ENCODE measurements at regions not wholly inside any gene's neighbourhood (a gene's known extent, or its start where the extent isn't known, plus 50 kb on each side); places are given as distances from the start of the nearest gene placed in this dataset.
A peak's percentile ranks its signal among the peaks of the same experiment; 100 is the strongest.

DNA sequence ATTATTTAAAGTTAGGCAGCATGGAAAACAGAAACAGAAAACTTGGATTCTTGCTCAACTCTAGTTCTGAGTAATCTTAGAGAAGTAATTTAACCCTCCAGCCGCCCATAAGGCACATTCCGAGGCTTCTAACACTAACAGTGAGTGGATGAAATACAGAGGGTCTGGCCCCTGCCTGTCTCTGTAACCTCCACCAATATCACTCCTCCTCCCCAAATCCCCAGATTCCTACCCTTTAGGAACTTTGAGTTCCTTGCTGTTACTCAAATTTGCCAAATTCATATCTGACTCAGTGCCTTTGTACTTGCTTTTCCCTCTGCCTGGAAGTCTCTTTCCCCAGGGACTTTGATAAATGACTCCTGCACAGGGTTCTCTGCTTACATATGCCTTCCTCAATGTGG lies 112.5 kb upstream of the TGFBR2 start:
- peaks cover 12% of the 10 kb centered on the region for H3K4me1 ChIP-seq (ENCODE audit: control insufficient read depth, insufficient read depth, low read length)
- H3K4me3 ChIP-seq (ENCODE audit: low read length) = no peak overlapping the region
- H3K9me3 ChIP-seq (replicated peaks; ENCODE audit: control insufficient read depth, low read depth, low read length) = no peaks in the 10 kb centered on the region
- no peaks in the 10 kb centered on the region for H3K27me3 ChIP-seq (ENCODE audit: control insufficient read depth, insufficient read depth, low read length)
- no peak overlapping the region for H3K27ac ChIP-seq (ENCODE audit: low read length)
- H3K36me3 ChIP-seq (ENCODE audit: control insufficient read depth, insufficient read depth, low read length) = no peaks in the 10 kb centered on the region
- no peak for DNase-seq
- WGBS (ENCODE audit: insufficient coverage) = no CpG with 5 or more reads among the region's 2 CpGs

GRCh38 chr3:30495172-30496065 lies 111.0 kb upstream of the TGFBR2 start:
- no peaks in the 10 kb centered on the region for H3K27me3 ChIP-seq (ENCODE audit: control insufficient read depth, insufficient read depth, low read length)
- peaks cover 12% of the 10 kb centered on the region for H3K4me1 ChIP-seq (ENCODE audit: control insufficient read depth, insufficient read depth, low read length)
- peak overlapping the region; percentile 78 for H3K27ac ChIP-seq (ENCODE audit: low read length)
- H3K36me3 ChIP-seq (ENCODE audit: control insufficient read depth, insufficient read depth, low read length) = no peaks in the 10 kb centered on the region
- WGBS (ENCODE audit: insufficient coverage) = 44% methylated on average over 1 of the region's 6 CpGs
- peak; percentile 71 for DNase-seq
- no peak overlapping the region for H3K4me3 ChIP-seq (ENCODE audit: low read length)
- no peaks in the 10 kb centered on the region for H3K9me3 ChIP-seq (replicated peaks; ENCODE audit: control insufficient read depth, low read depth, low read length)

GRCh38 chr3:30496066-30496966 lies 110.1 kb upstream of the TGFBR2 start:
- H3K4me1 ChIP-seq (ENCODE audit: control insufficient read depth, insufficient read depth, low read length) = peaks cover 12% of the 10 kb centered on the region
- no peaks in the 10 kb centered on the region for H3K9me3 ChIP-seq (replicated peaks; ENCODE audit: control insufficient read depth, low read depth, low read length)
- H3K27ac ChIP-seq (ENCODE audit: low read length) = peak overlapping the region; percentile 78
- H3K36me3 ChIP-seq (ENCODE audit: control insufficient read depth, insufficient read depth, low read length) = no peaks in the 10 kb centered on the region
- DNase-seq = peak; percentile 81
- 32% methylated on average over 6 of the region's 15 CpGs for WGBS (ENCODE audit: insufficient coverage)
- H3K4me3 ChIP-seq (ENCODE audit: low read length) = no peak overlapping the region
- H3K27me3 ChIP-seq (ENCODE audit: control insufficient read depth, insufficient read depth, low read length) = no peaks in the 10 kb centered on the region

GRCh38 chr3:30498587-30498967 lies 107.8 kb upstream of the TGFBR2 start:
- WGBS (ENCODE audit: insufficient coverage) = 86% methylated on average over 1 of the region's 1 CpG
- H3K9me3 ChIP-seq (replicated peaks; ENCODE audit: control insufficient read depth, low read depth, low read length) = no peaks in the 10 kb centered on the region
- H3K27me3 ChIP-seq (ENCODE audit: control insufficient read depth, insufficient read depth, low read length) = no peaks in the 10 kb centered on the region
- H3K27ac ChIP-seq (ENCODE audit: low read length) = no peak overlapping the region
- no peak overlapping the region for H3K4me3 ChIP-seq (ENCODE audit: low read length)
- H3K4me1 ChIP-seq (ENCODE audit: control insufficient read depth, insufficient read depth, low read length) = peaks cover 12% of the 10 kb centered on the region
- H3K36me3 ChIP-seq (ENCODE audit: control insufficient read depth, insufficient read depth, low read length) = no peaks in the 10 kb centered on the region
- DNase-seq = no peak

DNA sequence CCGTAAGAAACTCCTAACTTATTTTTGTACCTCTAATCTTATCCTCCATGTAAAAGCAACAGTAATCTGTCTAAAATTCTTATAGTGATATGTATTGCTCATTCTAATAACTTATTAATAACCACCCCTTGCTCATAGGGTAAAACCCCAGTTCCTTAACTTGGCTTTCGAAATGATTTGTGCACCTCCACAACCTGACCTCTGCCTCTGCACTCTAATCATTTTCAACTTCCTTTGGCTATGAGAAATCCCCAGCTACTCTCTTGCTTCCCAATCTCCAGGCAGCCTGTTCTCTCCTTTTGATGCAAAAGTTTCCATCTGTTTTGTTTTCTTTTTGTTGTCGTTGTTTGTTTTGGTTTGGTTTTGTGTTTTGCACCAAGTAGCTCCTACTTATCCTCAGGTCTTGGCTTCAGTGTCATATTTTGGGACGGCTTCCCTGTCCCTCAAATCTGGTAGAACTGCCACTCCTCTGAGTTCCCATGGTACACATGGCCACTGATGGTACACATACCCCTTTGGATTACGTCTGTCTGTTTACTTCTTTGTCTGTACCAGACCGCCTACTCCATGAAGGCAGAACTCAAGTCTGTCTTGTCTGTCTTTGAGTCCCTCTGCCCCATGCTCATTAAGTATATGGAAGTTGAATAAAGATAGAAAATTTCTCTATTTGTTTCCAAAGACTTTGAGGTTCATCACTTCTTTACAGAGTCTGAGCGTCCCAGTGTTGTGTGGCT lies 105.6 kb upstream of the TGFBR2 start:
- Histone ChIP-seq H3K9me3 (replicated peaks; ENCODE audit: control insufficient read depth, low read depth, low read length) (no peaks in the 10 kb centered on the region), H3K36me3 (ENCODE audit: control insufficient read depth, insufficient read depth, low read length) (no peaks in the 10 kb centered on the region)
- WGBS (ENCODE audit: insufficient coverage) = 68% methylated on average over 2 of the region's 7 CpGs

DNA sequence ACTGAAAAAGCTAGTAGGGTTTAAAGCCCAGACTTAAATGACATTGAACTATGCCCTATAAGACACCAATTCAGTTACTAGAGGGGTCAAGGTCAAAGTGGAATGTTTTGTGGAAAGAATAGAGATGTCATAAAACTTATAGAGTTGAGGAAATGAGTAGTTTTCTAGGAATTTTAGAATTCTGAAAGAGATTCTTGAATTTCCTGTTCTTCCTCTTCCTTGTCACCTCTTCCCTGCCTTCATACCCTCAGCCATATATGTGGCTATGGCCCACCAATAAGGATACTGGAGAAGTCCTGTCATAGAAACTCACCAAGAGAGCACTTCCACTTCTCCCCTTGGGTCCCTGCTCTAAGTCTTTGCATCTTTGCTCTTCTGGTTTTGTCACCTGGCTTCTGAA lies 104.9 kb upstream of the TGFBR2 start:
- no peaks in the 10 kb centered on the region for H3K27me3 ChIP-seq (ENCODE audit: control insufficient read depth, insufficient read depth, low read length)
- no peaks in the 10 kb centered on the region for H3K9me3 ChIP-seq (replicated peaks; ENCODE audit: control insufficient read depth, low read depth, low read length)
- peaks cover 6% of the 10 kb centered on the region for H3K4me1 ChIP-seq (ENCODE audit: control insufficient read depth, insufficient read depth, low read length)
- DNase-seq = no peak
- H3K36me3 ChIP-seq (ENCODE audit: control insufficient read depth, insufficient read depth, low read length) = no peaks in the 10 kb centered on the region
- no peak overlapping the region for H3K27ac ChIP-seq (ENCODE audit: low read length)
- no peak overlapping the region for H3K4me3 ChIP-seq (ENCODE audit: low read length)

More for the DNA sequence above, 105.6 kb upstream of the TGFBR2 start:
- H3K27ac ChIP-seq (ENCODE audit: low read length) = no peak overlapping the region
- no peaks in the 10 kb centered on the region for H3K27me3 ChIP-seq (ENCODE audit: control insufficient read depth, insufficient read depth, low read length)
- peaks cover 9% of the 10 kb centered on the region for H3K4me1 ChIP-seq (ENCODE audit: control insufficient read depth, insufficient read depth, low read length)
- DNase-seq = no peak
- no peak overlapping the region for H3K4me3 ChIP-seq (ENCODE audit: low read length)

DNA sequence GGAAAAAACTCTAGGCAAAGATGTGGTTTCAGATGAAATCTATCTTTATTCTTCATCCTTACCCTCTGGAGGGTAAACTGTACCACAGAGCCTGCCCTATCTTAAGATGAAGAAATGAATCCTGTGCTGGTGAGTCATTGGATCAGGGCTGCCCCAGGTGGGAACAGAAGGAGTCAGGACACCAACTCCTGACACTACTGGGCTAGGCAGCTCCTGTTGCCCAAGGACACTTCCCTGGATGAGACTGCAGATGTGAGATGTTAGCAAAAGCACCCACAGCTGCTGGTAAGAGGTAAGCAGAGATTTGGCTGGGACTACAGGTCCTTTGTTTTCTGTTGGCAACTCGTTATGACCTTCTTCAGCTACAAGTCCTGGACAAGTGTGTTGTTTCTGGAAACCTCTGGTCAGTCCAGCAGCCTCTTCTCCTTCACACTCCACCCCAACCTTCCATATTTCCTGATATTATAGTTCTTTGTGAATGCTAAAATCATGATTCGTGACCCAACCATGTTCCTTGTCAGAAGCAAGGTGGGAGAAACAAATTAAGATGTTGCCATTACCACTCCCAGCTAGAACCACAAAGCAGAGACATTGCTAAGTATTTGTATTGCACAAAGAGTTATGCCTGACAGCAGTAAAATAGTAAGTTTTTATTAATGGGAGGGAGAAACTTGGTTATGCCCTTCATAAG lies 104.2 kb upstream of the TGFBR2 start:
- no peak for DNase-seq
- WGBS (ENCODE audit: insufficient coverage) = no CpG with 5 or more reads among the region's 2 CpGs
- Histone ChIP-seq H3K4me3 (ENCODE audit: low read length) (no peak overlapping the region), H3K27me3 (ENCODE audit: control insufficient read depth, insufficient read depth, low read length) (no peaks in the 10 kb centered on the region), H3K9me3 (replicated peaks; ENCODE audit: control insufficient read depth, low read depth, low read length) (no peaks in the 10 kb centered on the region), H3K4me1 (ENCODE audit: control insufficient read depth, insufficient read depth, low read length) (peaks cover 3% of the 10 kb centered on the region), H3K36me3 (ENCODE audit: control insufficient read depth, insufficient read depth, low read length) (no peaks in the 10 kb centered on the region), H3K27ac (ENCODE audit: low read length) (no peak overlapping the region)

- H3K4me1 ChIP-seq (ENCODE audit: control insufficient read depth, insufficient read depth, low read length) = peaks cover 3% of the 10 kb centered on the region
- H3K9me3 ChIP-seq (replicated peaks; ENCODE audit: control insufficient read depth, low read depth, low read length) = no peaks in the 10 kb centered on the region
- H3K27ac ChIP-seq (ENCODE audit: low read length) = no peak overlapping the region
- WGBS (ENCODE audit: insufficient coverage) = no CpG with 5 or more reads among the region's 1 CpG
- no peaks in the 10 kb centered on the region for H3K27me3 ChIP-seq (ENCODE audit: control insufficient read depth, insufficient read depth, low read length)
- DNase-seq = no peak
- no peak overlapping the region for H3K4me3 ChIP-seq (ENCODE audit: low read length)
- no peaks in the 10 kb centered on the region for H3K36me3 ChIP-seq (ENCODE audit: control insufficient read depth, insufficient read depth, low read length)
Observed at GRCh38 chr3:30502742-30503073, 103.7 kb upstream of the TGFBR2 start.

- Histone ChIP-seq H3K4me3 (ENCODE audit: low read length) (no peak overlapping the region), H3K27me3 (ENCODE audit: control insufficient read depth, insufficient read depth, low read length) (no peaks in the 10 kb centered on the region), H3K36me3 (ENCODE audit: control insufficient read depth, insufficient read depth, low read length) (no peaks in the 10 kb centered on the region), H3K27ac (ENCODE audit: low read length) (no peak overlapping the region), H3K9me3 (replicated peaks; ENCODE audit: control insufficient read depth, low read depth, low read length) (no peaks in the 10 kb centered on the region), H3K4me1 (ENCODE audit: control insufficient read depth, insufficient read depth, low read length) (peaks cover 3% of the 10 kb centered on the region)
- DNase-seq = no peak
- 64% methylated on average over 2 of the region's 2 CpGs for WGBS (ENCODE audit: insufficient coverage)
Observed at GRCh38 chr3:30503446-30503845, 103.0 kb upstream of the TGFBR2 start.
